ENCODE measurements at regions not wholly inside any gene's neighbourhood (a gene's known extent, or its start where the extent isn't known, plus 50 kb on each side); places are given as distances from the start of the nearest gene placed in this dataset.
"Not testable (repeated sequence)": the region's sequence is repeated elsewhere in the genome, so short reads cannot be mapped to it uniquely, and the experiment has no call there.

GRCh38 chr19:20482721-20483120 lies 82.9 kb downstream of the ZNF737 start:
- no peak for DNase-seq (ENCODE audit: low read depth in 2 of 2)

GRCh38 chr19:20481736-20482135 lies 83.8 kb downstream of the ZNF737 start:
- DNase-seq (ENCODE audit: low read depth in 2 of 2): no peak

- no peak for DNase-seq (ENCODE audit: low read depth in 2 of 2)
Observed at GRCh38 chr19:20479483-20479882, 86.1 kb downstream of the ZNF737 start.

GRCh38 chr19:20478936-20479335 lies 86.6 kb downstream of the ZNF737 start:
- no peak for DNase-seq (ENCODE audit: low read depth in 2 of 2)

- DNase-seq (ENCODE audit: low read depth in 2 of 2): no peak
Observed at GRCh38 chr19:20472854-20473253, 92.7 kb downstream of the ZNF737 start.

GRCh38 chr19:20471431-20471830 lies 94.2 kb downstream of the ZNF737 start:
- DNase-seq (ENCODE audit: low read depth in 2 of 2): no peak

GRCh38 chr19:20470345-20471135 lies 95.0 kb downstream of the ZNF737 start:
- no peak for DNase-seq (ENCODE audit: low read depth in 2 of 2)

- not testable (repeated sequence) for DNase-seq (ENCODE audit: low read depth in 2 of 2)
Observed at GRCh38 chr19:20466638-20466990, 99.0 kb downstream of the ZNF737 start.

GRCh38 chr19:20465922-20466637 lies 99.5 kb downstream of the ZNF737 start:
- not testable (repeated sequence) for DNase-seq (ENCODE audit: low read depth in 2 of 2)

- no peak for DNase-seq (ENCODE audit: low read depth in 2 of 2)
Observed at GRCh38 chr19:20453425-20453935, 112.1 kb downstream of the ZNF737 start.

GRCh38 chr19:20444202-20444885 lies 121.2 kb downstream of the ZNF737 start:
- no peak for DNase-seq (ENCODE audit: low read depth in 2 of 2)

- not testable (repeated sequence) for DNase-seq (ENCODE audit: low read depth in 2 of 2)
Observed at GRCh38 chr19:20432266-20432842, 133.2 kb downstream of the ZNF737 start.

GRCh38 chr19:20431826-20432225 lies 133.8 kb downstream of the ZNF737 start:
- no peak for DNase-seq (ENCODE audit: low read depth in 2 of 2)

GRCh38 chr19:20423381-20424197 lies 142.0 kb downstream of the ZNF737 start:
- DNase-seq (ENCODE audit: low read depth in 2 of 2): peak; percentile 30 to 59

- DNase-seq (ENCODE audit: low read depth in 2 of 2): no peak
Observed at GRCh38 chr19:20422216-20423205, 143.1 kb downstream of the ZNF737 start.

GRCh38 chr19:20416661-20417060 lies 148.9 kb downstream of the ZNF737 start:
- DNase-seq (ENCODE audit: low read depth in 2 of 2): no peak

GRCh38 chr19:20414120-20414519 lies 151.5 kb downstream of the ZNF737 start:
- no peak for DNase-seq (ENCODE audit: low read depth in 2 of 2)

- no peak for DNase-seq (ENCODE audit: low read depth in 2 of 2)
Observed at GRCh38 chr19:20413705-20414104, 151.9 kb downstream of the ZNF737 start.

- DNase-seq (ENCODE audit: low read depth in 2 of 2): no peak
Observed at GRCh38 chr19:20412846-20413245, 152.7 kb downstream of the ZNF737 start.

- DNase-seq (ENCODE audit: low read depth in 2 of 2): no peak
Observed at GRCh38 chr19:20397292-20397691, 168.3 kb downstream of the ZNF737 start.

Data from dermis microvascular lymphatic vessel endothelial cell (primary cell).